NCI-H2107 (cell line): ENCODE measurements at regions not wholly inside any gene's neighbourhood (a gene's known extent, or its start where the extent isn't known, plus 50 kb on each side); places are given as distances from the start of the nearest gene placed in this dataset.
"Not testable (repeated sequence)": the region's sequence is repeated elsewhere in the genome, so short reads cannot be mapped to it uniquely, and the experiment has no call there.

ENCODE experiments used
- DNase-seq: peaks from one replicate; lab custom pipeline; 2025; lab: John Stamatoyannopoulos, UW

GRCh38 chr6:20263059-20263458 lies 50.8 kb upstream of the MBOAT1 start:
- no peak for DNase-seq

- DNase-seq, result no peak
Measured at GRCh38 chr6:20265842-20266241, 53.6 kb upstream of the MBOAT1 start.

- no peak for DNase-seq
Measured at GRCh38 chr6:20266851-20267608, 54.8 kb upstream of the MBOAT1 start.

- DNase-seq, result no peak
Measured at GRCh38 chr6:20269181-20269580, 56.9 kb upstream of the MBOAT1 start.

GRCh38 chr6:20271818-20272217 lies 59.5 kb upstream of the MBOAT1 start:
- DNase-seq, result no peak

GRCh38 chr6:20274137-20274536 lies 61.9 kb upstream of the MBOAT1 start:
- no peak for DNase-seq

- not testable (repeated sequence) for DNase-seq
Measured at GRCh38 chr6:20275837-20276236, 63.6 kb upstream of the MBOAT1 start.

GRCh38 chr6:20277724-20278123 lies 65.5 kb upstream of the MBOAT1 start:
- not testable (repeated sequence) for DNase-seq

- DNase-seq, result no peak
Measured at GRCh38 chr6:20279051-20279450, 66.8 kb upstream of the MBOAT1 start.

- no peak for DNase-seq
Measured at GRCh38 chr6:20279608-20280287, 67.5 kb upstream of the MBOAT1 start.

- DNase-seq, result no peak
Measured at GRCh38 chr6:20280288-20280621, 68.0 kb upstream of the MBOAT1 start.

GRCh38 chr6:20284672-20285071 lies 72.4 kb upstream of the MBOAT1 start:
- DNase-seq, result no peak

GRCh38 chr6:20286968-20287565 lies 74.8 kb upstream of the MBOAT1 start:
- DNase-seq, result no peak

- DNase-seq, result peak; percentile 64
Measured at GRCh38 chr6:20291764-20292580, 79.7 kb upstream of the MBOAT1 start.

- no peak for DNase-seq
Measured at GRCh38 chr6:20292905-20293304, 80.6 kb upstream of the MBOAT1 start.

- no peak for DNase-seq
Measured at GRCh38 chr6:20301256-20301655, 89.0 kb upstream of the MBOAT1 start.

- DNase-seq, result no peak
Measured at GRCh38 chr6:20302168-20302567, 89.9 kb upstream of the MBOAT1 start.

GRCh38 chr6:20302702-20303251 lies 90.5 kb upstream of the MBOAT1 start:
- DNase-seq, result no peak

GRCh38 chr6:20306491-20306890 lies 94.2 kb upstream of the MBOAT1 start:
- no peak for DNase-seq

- DNase-seq, result no peak
Measured at GRCh38 chr6:20309186-20309585, 92.5 kb upstream of the E2F3 start.

- no peak for DNase-seq
Measured at GRCh38 chr6:20310185-20310584, 91.5 kb upstream of the E2F3 start.

- no peak for DNase-seq
Measured at GRCh38 chr6:20312606-20313005, 89.1 kb upstream of the E2F3 start.
